Stimulated activated CD4-positive, alpha-beta T cell treated with anti-CD3 and anti-CD28 coated beads, Interleukin-1b, Interleukin-23, amount 100 ng/mL, for 1 hour (primary cell): ENCODE measurements at regions not wholly inside any gene's neighbourhood (a gene's known extent, or its start where the extent isn't known, plus 50 kb on each side); places are given as distances from the start of the nearest gene placed in this dataset.
"Not testable (repeated sequence)": the region's sequence is repeated elsewhere in the genome, so short reads cannot be mapped to it uniquely, and the experiment has no call there.

Experiments
- DNase-seq, 2 donors: peaks; one replicate each; pipeline ENCODE4 v3.0.0-alpha.2; 2020; ENCODE audit warnings: low read depth in 2 of 2

- no peak for DNase-seq
These were observed 645.8 kb upstream of the NR2F2 start for GRCh38 chr15:95684693-95685115.

- no peak for DNase-seq
These were observed 643.4 kb upstream of the NR2F2 start for GRCh38 chr15:95687061-95687460.

GRCh38 chr15:95687686-95688085 is 642.8 kb upstream of the NR2F2 start:
- DNase-seq: no peak

- DNase-seq: no peak
These were observed 639.7 kb upstream of the NR2F2 start for GRCh38 chr15:95690631-95691340.

GRCh38 chr15:95693917-95694316 is 636.6 kb upstream of the NR2F2 start:
- no peak for DNase-seq

- DNase-seq: no peak
These were observed 632.3 kb upstream of the NR2F2 start for GRCh38 chr15:95698230-95698629.

- DNase-seq: no peak
These were observed 631.5 kb upstream of the NR2F2 start for GRCh38 chr15:95698951-95699350.

- DNase-seq: no peak
These were observed 630.9 kb upstream of the NR2F2 start for GRCh38 chr15:95699578-95699977.

GRCh38 chr15:95700692-95701091 is 629.8 kb upstream of the NR2F2 start:
- DNase-seq: not testable (repeated sequence)

GRCh38 chr15:95701410-95701809 is 629.1 kb upstream of the NR2F2 start:
- DNase-seq: no peak

GRCh38 chr15:95709959-95710695 is 620.4 kb upstream of the NR2F2 start:
- no peak for DNase-seq

- no peak for DNase-seq
These were observed 617.7 kb upstream of the NR2F2 start for GRCh38 chr15:95712785-95713184.

GRCh38 chr15:95713324-95713723 is 617.2 kb upstream of the NR2F2 start:
- no peak for DNase-seq

GRCh38 chr15:95715116-95715903 is 615.2 kb upstream of the NR2F2 start:
- DNase-seq: no peak

- DNase-seq: no peak
These were observed 614.4 kb upstream of the NR2F2 start for GRCh38 chr15:95715906-95716656.

GRCh38 chr15:95716708-95717107 is 613.8 kb upstream of the NR2F2 start:
- DNase-seq: no peak

- no peak for DNase-seq
These were observed 612.1 kb upstream of the NR2F2 start for GRCh38 chr15:95718441-95718840.

GRCh38 chr15:95724908-95725633 is 605.4 kb upstream of the NR2F2 start:
- DNase-seq: no peak

GRCh38 chr15:95726891-95727290 is 603.6 kb upstream of the NR2F2 start:
- no peak for DNase-seq

- no peak for DNase-seq
These were observed 596.6 kb upstream of the NR2F2 start for GRCh38 chr15:95733931-95734330.
